ENCODE measurements at regions not wholly inside any gene's neighbourhood (a gene's known extent, or its start where the extent isn't known, plus 50 kb on each side); places are given as distances from the start of the nearest gene placed in this dataset.

DNA sequence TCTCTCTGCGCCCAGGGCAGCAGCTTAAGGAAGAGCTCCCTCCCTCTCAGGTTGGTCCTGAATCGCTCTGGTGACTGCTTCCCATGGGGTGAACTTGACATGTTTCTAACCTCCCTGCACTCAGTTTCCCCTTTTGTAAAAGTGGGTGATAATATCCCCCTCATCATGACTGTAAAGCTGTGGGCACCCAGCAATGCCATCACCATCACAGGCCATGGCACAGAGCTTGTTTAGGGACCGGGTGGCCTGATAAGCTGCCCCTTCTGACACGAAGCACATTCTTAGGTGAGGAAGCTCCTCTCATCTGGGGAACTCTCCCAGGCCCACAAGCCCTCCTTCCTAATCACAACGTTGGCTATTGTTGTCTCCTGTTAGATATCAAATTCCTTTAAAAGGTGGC lies 972.8 kb upstream of the ZNF722 start:
- TF ChIP-seq, protein P1, sequence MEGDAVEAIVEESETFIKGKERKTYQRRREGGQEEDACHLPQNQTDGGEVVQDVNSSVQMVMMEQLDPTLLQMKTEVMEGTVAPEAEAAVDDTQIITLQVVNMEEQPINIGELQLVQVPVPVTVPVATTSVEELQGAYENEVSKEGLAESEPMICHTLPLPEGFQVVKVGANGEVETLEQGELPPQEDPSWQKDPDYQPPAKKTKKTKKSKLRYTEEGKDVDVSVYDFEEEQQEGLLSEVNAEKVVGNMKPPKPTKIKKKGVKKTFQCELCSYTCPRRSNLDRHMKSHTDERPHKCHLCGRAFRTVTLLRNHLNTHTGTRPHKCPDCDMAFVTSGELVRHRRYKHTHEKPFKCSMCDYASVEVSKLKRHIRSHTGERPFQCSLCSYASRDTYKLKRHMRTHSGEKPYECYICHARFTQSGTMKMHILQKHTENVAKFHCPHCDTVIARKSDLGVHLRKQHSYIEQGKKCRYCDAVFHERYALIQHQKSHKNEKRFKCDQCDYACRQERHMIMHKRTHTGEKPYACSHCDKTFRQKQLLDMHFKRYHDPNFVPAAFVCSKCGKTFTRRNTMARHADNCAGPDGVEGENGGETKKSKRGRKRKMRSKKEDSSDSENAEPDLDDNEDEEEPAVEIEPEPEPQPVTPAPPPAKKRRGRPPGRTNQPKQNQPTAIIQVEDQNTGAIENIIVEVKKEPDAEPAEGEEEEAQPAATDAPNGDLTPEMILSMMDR (IDR thresholded peaks at IDR 0.05), result no peak
- TF ChIP-seq POLR2A (IDR thresholded peaks at IDR 0.05), result no peak
